Lung (tissue), 11 donors: ENCODE measurements at regions not wholly inside any gene's neighbourhood (a gene's known extent, or its start where the extent isn't known, plus 50 kb on each side); places are given as distances from the start of the nearest gene placed in this dataset.

Experiments
- ATAC-seq: fragments of 200-7000 bp; cut with Tn5 transposase; one replicate; pipeline ENCODE4 v1.9.1; 2020; ENCODE audit warnings: moderate number of reproducible peaks; ENCODE audit not compliant: insufficient read depth, low FRiP score
- DNase-seq, 3 donors: peaks; one replicate each; pipeline ENCODE4 v3.0.0-alpha.2; 2013 to 2017
- H3K27ac ChIP-seq, 2 donors: one replicate each; pipeline ENCODE4 v1.5.1; 2013; ENCODE audit warnings: mild to moderate bottlenecking in 2 of 2, moderate library complexity in 2 of 2, control low read depth in 1 of 2, inconsistent platforms in 1 of 2, low read depth in 1 of 2, low read length in 1 of 2
- H3K27me3 ChIP-seq, 3 donors: one replicate each; pipeline ENCODE4 v1.5.1; 2013; ENCODE audit warnings: low read length in 2 of 3; ENCODE audit not compliant: control insufficient read depth in 3 of 3, insufficient read depth in 3 of 3
- H3K36me3 ChIP-seq, 4 donors: one replicate each; pipeline ENCODE4 v1.5.1; 2013; ENCODE audit warnings: low read length in 4 of 4, mild to moderate bottlenecking in 1 of 4, moderate library complexity in 1 of 4; ENCODE audit not compliant: control insufficient read depth in 4 of 4, insufficient read depth in 4 of 4
- H3K4me1 ChIP-seq, 5 donors: one replicate each; pipeline ENCODE4 v1.5.1; 2013; ENCODE audit warnings: low read length in 5 of 5, mild to moderate bottlenecking in 2 of 5, moderate library complexity in 1 of 5; ENCODE audit not compliant: control insufficient read depth in 5 of 5, insufficient read depth in 5 of 5
- H3K4me3 ChIP-seq: one replicate; pipeline ENCODE4 v1.5.1; 2013; ENCODE audit warnings: mild to moderate bottlenecking, control low read depth, moderate library complexity
- H3K9ac ChIP-seq, 2 donors: one replicate each; pipeline ENCODE4 v1.5.1; 2013; ENCODE audit warnings: low read length in 2 of 2, control low read depth in 1 of 2; ENCODE audit not compliant: insufficient read depth in 1 of 2
- H3K9me3 ChIP-seq, 4 donors: one replicate each; pipeline ENCODE4 v1.5.1; 2013; ENCODE audit warnings: low read length in 3 of 4, mild to moderate bottlenecking in 1 of 4, moderate library complexity in 1 of 4; ENCODE audit not compliant: control insufficient read depth in 4 of 4, insufficient read depth in 3 of 4
- CTCF ChIP-seq: IDR thresholded peaks from 2 replicates; pipeline ENCODE4 v1.5.1; 2012; ENCODE audit warnings: mild to moderate bottlenecking; ENCODE audit errors: control extremely low read depth, extremely low read depth
- WGBS, 2 donors: extraction: QIAGEN DNeasy Blood & Tissue Kit; methylation state at CpG; one replicate each; pipeline ENCODE4 v1.1.7; 2013; 5-methylcytosine and 5-hydroxymethylcytosine counted together
- donor health status: control.
- donor health status: control.
- donor health status: Bipolar disorder and iron deficiency.
- donor health status: healthy.
- donor health status: DM: yes; HTN: yes; CAD: no.

DNA sequence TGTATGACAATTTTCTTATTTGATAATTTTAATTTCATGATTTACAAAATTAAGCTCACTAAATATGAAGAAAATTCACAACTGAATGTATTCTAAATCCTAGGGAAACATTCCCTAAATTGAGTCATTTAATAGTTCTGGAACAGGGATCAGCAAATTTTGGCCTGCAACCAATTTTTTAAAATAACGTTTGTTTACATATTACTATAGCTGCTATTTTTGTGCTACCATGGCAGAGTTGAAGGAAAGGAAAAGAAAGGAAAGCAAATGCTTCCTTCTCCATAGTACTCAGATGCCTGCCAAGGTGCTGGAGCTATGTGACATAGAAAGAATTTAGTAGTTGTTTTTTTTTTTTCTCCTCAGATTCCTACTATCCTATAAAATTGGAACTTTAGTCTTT lies 1307.7 kb upstream of the LRRTM3 start:
- peaks cover 0 to 11% (median under 1%) of the 10 kb centered on the region in 4 donors for H3K9me3 ChIP-seq
- H3K4me1 ChIP-seq, result no peaks in the 10 kb centered on the region
- ATAC-seq (no peak), DNase-seq (peak in 2 of 3 donors; percentile 18 to 35)
- H3K36me3 ChIP-seq, result peaks cover 0 to 13% (median 5%) of the 10 kb centered on the region in 4 donors
- WGBS, 2 donors, result 40 to 63% methylated on average over 1 of the region's 1 CpG
- H3K27me3 ChIP-seq, result no peaks in the 10 kb centered on the region
- H3K9ac ChIP-seq, result no peak overlapping the region
- no peak for TF ChIP-seq CTCF
- H3K4me3 ChIP-seq, result no peak overlapping the region
- H3K27ac ChIP-seq, result no peak overlapping the region

- Histone ChIP-seq H3K27me3 (no peaks in the 10 kb centered on the region), H3K9ac (no peak overlapping the region), H3K4me3 (no peak overlapping the region), H3K27ac (no peak overlapping the region), H3K36me3 (peaks cover 0 to 6% (median 3%) of the 10 kb centered on the region in 4 donors), H3K9me3 (peaks cover 0 to under 1% (median 0%) of the 10 kb centered on the region in 4 donors), H3K4me1 (peaks cover 0 to 2% (median 0%) of the 10 kb centered on the region in 5 donors)
- no peak for TF ChIP-seq CTCF
- DNase-seq (no peak), ATAC-seq (no peak)
- 94 to 95% methylated on average over 5 of the region's 5 CpGs for WGBS, 2 donors
Observed at GRCh38 chr10:65620404-65621048, 1305.3 kb upstream of the LRRTM3 start.

GRCh38 chr10:65622608-65623007 lies 1303.2 kb upstream of the LRRTM3 start:
- Histone ChIP-seq H3K27me3 (no peaks in the 10 kb centered on the region), H3K36me3 (peaks cover 0 to 3% (median 0%) of the 10 kb centered on the region in 4 donors), H3K9ac (no peak overlapping the region), H3K4me3 (no peak overlapping the region), H3K4me1 (peaks cover 0 to 6% (median 0%) of the 10 kb centered on the region in 5 donors), H3K9me3 (no peaks in the 10 kb centered on the region), H3K27ac (no peak overlapping the region)
- no peak for TF ChIP-seq CTCF
- ATAC-seq, result no peak
- 73 to 75% methylated on average over 2 of the region's 2 CpGs for WGBS, 2 donors
- no peak for DNase-seq
